NB4 (cell line): ENCODE measurements at regions not wholly inside any gene's neighbourhood (a gene's known extent, or its start where the extent isn't known, plus 50 kb on each side); places are given as distances from the start of the nearest gene placed in this dataset.

Source experiments
- MYC ChIP-seq: IDR thresholded peaks from 2 replicates; pipeline ENCODE4 v1.6.1; 2011; ENCODE audit warnings: low read depth, low read length
- POLR2A ChIP-seq: IDR thresholded peaks from 2 replicates; pipeline ENCODE4 v1.6.1; 2011; ENCODE audit warnings: mild to moderate bottlenecking; ENCODE audit not compliant: insufficient read length; ENCODE audit errors: extremely low read depth
- TF ChIP-seq, protein P1 (sequence below): IDR thresholded peaks from one replicate; pipeline ENCODE4 v1.5.1; 2012; ENCODE audit warnings: low read depth, low read length
- TF ChIP-seq, protein P2 (sequence below): IDR thresholded peaks from 2 replicates; pipeline ENCODE4 v1.6.1; 2011; ENCODE audit warnings: low read depth, low read length

- TF ChIP-seq, protein P1, sequence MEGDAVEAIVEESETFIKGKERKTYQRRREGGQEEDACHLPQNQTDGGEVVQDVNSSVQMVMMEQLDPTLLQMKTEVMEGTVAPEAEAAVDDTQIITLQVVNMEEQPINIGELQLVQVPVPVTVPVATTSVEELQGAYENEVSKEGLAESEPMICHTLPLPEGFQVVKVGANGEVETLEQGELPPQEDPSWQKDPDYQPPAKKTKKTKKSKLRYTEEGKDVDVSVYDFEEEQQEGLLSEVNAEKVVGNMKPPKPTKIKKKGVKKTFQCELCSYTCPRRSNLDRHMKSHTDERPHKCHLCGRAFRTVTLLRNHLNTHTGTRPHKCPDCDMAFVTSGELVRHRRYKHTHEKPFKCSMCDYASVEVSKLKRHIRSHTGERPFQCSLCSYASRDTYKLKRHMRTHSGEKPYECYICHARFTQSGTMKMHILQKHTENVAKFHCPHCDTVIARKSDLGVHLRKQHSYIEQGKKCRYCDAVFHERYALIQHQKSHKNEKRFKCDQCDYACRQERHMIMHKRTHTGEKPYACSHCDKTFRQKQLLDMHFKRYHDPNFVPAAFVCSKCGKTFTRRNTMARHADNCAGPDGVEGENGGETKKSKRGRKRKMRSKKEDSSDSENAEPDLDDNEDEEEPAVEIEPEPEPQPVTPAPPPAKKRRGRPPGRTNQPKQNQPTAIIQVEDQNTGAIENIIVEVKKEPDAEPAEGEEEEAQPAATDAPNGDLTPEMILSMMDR = no peak
- no peak for TF ChIP-seq POLR2A
- TF ChIP-seq MYC = no peak
- TF ChIP-seq, protein P2, sequence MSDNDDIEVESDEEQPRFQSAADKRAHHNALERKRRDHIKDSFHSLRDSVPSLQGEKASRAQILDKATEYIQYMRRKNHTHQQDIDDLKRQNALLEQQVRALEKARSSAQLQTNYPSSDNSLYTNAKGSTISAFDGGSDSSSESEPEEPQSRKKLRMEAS = no peak
These were observed 158.9 kb upstream of the ADCY1 start for GRCh38 chr7:45415265-45415664.
